PC-3 (cell line): ENCODE measurements at regions not wholly inside any gene's neighbourhood (a gene's known extent, or its start where the extent isn't known, plus 50 kb on each side); places are given as distances from the start of the nearest gene placed in this dataset.

Experiments used
- CTCF ChIP-seq: fragments of 300-600 bp; sonication (generic); conservative IDR thresholded peaks from 2 replicates; pipeline ENCODE4 v1.5.1; 2017; ENCODE audit warnings: antibody characterized with exemption, low read depth, mild to moderate bottlenecking, low read length
- EZH2 ChIP-seq: fragments of 300-600 bp; sonication (generic); IDR thresholded peaks from one replicate; pipeline ENCODE4 v1.6.1; 2017; ENCODE audit warnings: antibody characterized with exemption, mild to moderate bottlenecking, low read length; ENCODE audit not compliant: unreplicated experiment

- TF ChIP-seq EZH2 (no peak), CTCF (no peak)
Observed at GRCh38 chr15:95709959-95710695, 620.4 kb upstream of the NR2F2 start.
